ENCODE measurements at regions not wholly inside any gene's neighbourhood (a gene's known extent, or its start where the extent isn't known, plus 50 kb on each side); places are given as distances from the start of the nearest gene placed in this dataset.

DNA sequence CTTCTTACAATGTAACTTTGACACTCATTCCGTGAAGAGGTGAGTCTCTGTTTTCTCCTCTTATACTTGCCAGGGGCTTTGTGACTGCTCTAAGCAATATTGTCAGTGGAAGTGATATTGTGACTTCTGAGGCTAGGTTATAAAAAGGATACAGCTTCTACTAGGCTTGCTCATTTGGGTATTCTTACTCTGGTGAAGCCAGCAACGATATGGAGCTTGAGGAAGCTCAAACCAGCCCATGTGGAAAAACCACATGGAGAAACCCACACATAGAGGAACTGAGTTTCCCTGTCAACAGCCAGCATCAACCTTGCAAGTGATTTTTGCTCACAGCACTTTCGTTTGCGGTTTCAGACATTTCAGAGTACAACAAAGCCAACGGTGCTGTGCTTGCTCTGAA lies 149.6 kb upstream of the SEMA3E start:
- no peak for TF ChIP-seq EZH2 (IDR thresholded peaks at IDR 0.05; ENCODE audit: low read length)
- TF ChIP-seq, protein P1, sequence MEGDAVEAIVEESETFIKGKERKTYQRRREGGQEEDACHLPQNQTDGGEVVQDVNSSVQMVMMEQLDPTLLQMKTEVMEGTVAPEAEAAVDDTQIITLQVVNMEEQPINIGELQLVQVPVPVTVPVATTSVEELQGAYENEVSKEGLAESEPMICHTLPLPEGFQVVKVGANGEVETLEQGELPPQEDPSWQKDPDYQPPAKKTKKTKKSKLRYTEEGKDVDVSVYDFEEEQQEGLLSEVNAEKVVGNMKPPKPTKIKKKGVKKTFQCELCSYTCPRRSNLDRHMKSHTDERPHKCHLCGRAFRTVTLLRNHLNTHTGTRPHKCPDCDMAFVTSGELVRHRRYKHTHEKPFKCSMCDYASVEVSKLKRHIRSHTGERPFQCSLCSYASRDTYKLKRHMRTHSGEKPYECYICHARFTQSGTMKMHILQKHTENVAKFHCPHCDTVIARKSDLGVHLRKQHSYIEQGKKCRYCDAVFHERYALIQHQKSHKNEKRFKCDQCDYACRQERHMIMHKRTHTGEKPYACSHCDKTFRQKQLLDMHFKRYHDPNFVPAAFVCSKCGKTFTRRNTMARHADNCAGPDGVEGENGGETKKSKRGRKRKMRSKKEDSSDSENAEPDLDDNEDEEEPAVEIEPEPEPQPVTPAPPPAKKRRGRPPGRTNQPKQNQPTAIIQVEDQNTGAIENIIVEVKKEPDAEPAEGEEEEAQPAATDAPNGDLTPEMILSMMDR (optimal IDR thresholded peaks at IDR 0.05 in 1 of 3, IDR thresholded peaks at IDR 0.05 in 1 of 3, conservative IDR thresholded peaks at IDR 0.05 in 1 of 3; ENCODE audit: extremely low read depth in 1 of 3, insufficient read depth in 2 of 3, low read length in 3 of 3), result no peak
